ENCODE measurements at regions not wholly inside any gene's neighbourhood (a gene's known extent, or its start where the extent isn't known, plus 50 kb on each side); places are given as distances from the start of the nearest gene placed in this dataset.
"Not testable (repeated sequence)": the region's sequence is repeated elsewhere in the genome, so short reads cannot be mapped to it uniquely, and the experiment has no call there.

DNA sequence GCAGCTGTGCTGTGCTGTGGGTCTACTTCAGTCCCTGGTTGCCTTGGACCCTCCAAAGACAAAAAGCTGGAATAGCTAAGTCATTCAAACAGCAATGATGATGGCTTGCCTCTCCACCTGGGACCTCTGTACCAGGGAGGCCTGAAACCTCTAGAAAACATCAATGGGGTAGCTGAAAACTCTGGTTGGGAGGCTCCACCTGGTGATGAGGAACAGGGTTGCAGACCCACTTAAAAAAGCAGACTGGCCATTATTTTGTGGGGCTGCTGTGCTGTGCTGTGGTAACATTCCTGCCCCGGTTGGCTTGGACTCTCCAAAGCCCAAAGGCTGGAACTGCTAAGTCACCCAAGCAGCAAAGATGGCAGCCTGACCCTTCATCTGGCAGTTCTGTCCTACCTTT is 839.3 kb upstream of the ARRDC3 start:
- WGBS, 2 donors = 79 to 81% methylated on average over 1 of the region's 1 CpG
- DNase-seq = no peak
- H3K9me3 ChIP-seq (ENCODE audit: control insufficient read depth, low read length) = peaks cover 7% of the 10 kb centered on the region
- intact Hi-C loops (cut with DNase I) = no loop called here
- no peaks in the 10 kb centered on the region for H3K27me3 ChIP-seq (ENCODE audit: control insufficient read depth in 1 of 2, insufficient read depth in 2 of 2, low read length in 1 of 2)
- H3K36me3 ChIP-seq (ENCODE audit: control insufficient read depth in 1 of 2, insufficient read depth in 2 of 2, low read length in 1 of 2) = no peaks in the 10 kb centered on the region
- ATAC-seq (ENCODE audit: low FRiP score) = no peak
- no peak overlapping the region for H3K4me3 ChIP-seq (ENCODE audit: low read length in 2 of 2)
- H3K4me1 ChIP-seq (ENCODE audit: control insufficient read depth in 1 of 2, insufficient read depth in 2 of 2, low read length in 2 of 2) = no peaks in the 10 kb centered on the region
- no peak overlapping the region for H3K27ac ChIP-seq (ENCODE audit: low read depth in 1 of 2, low read length in 2 of 2)

DNA sequence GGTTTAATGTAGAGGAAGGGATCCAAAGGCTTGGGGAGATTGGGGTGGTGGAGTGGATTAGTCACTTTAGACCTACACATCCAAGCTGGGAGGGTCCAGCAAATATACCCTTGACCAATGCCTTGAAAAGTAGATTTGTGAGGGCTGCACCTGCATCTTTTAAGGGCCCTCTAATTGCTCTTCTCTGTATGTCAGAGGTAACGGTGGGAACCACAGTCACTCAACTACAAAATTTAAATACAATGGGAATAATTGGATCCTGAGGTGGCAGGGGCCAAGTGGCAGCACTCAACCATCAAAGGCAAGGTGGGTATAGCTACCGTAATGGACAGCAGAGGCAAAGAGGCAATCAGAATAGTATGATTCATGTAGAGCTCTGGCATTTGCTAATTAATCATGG is 833.7 kb upstream of the ARRDC3 start:
- H3K9me3 ChIP-seq (ENCODE audit: control insufficient read depth, low read length); H3K27me3 ChIP-seq (ENCODE audit: control insufficient read depth in 1 of 2, insufficient read depth in 2 of 2, low read length in 1 of 2); DNase-seq; intact Hi-C loops (cut with DNase I); H3K4me1 ChIP-seq (ENCODE audit: control insufficient read depth in 1 of 2, insufficient read depth in 2 of 2, low read length in 2 of 2); H3K4me3 ChIP-seq (ENCODE audit: low read length in 2 of 2); ATAC-seq (ENCODE audit: low FRiP score); H3K27ac ChIP-seq (ENCODE audit: low read depth in 1 of 2, low read length in 2 of 2); H3K36me3 ChIP-seq (ENCODE audit: control insufficient read depth in 1 of 2, insufficient read depth in 2 of 2, low read length in 1 of 2): not testable (repeated sequence)
- 85 to 86% methylated on average over 2 of the region's 2 CpGs for whole genome bisulfite sequencing, 2 donors

DNA sequence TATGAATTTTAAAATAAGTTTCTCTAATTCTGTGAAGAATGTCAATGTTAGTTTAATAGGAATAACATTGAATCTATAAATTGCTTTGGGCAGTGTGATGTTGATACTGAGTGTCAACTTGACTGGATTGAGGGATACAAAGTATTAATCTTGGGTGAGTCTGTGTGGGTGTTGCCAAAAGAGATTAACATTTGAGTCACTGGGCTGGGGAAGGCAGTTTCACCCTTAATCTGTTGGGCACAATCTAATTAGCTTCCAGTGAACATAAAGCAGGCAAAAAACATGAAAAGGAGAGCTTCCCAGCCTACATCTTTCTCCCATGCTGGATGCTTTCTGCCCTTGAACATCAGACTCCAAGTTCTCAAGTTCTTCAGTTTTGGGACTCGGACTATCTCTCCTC is 832.0 kb upstream of the ARRDC3 start:
- 90 to 93% methylated on average over 1 of the region's 1 CpG for WGBS, 2 donors
- no peaks in the 10 kb centered on the region for H3K4me1 ChIP-seq (ENCODE audit: control insufficient read depth in 1 of 2, insufficient read depth in 2 of 2, low read length in 2 of 2)

DNA sequence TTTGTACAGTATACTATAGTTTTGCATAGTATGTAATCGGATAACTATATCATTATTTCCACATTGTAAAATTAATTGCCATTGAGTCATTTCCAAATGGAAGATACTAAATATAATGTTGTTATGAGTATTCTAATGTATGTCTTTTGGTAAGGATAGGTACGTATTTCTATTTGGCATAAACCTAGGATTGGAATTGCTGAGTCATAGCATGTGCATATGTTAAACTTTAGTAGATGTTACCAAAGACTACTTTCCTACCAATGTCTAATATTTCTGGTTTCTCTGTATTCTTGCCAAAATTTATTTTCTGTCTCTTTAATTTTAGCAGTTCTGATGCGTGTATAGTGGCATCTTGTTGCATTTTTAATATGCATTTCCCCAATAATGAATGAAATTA is 825.1 kb upstream of the ARRDC3 start:
- intact Hi-C loops (cut with DNase I) = no loop called here
- Histone ChIP-seq H3K9me3 (ENCODE audit: control insufficient read depth, low read length) (no peaks in the 10 kb centered on the region), H3K4me1 (ENCODE audit: control insufficient read depth in 1 of 2, insufficient read depth in 2 of 2, low read length in 2 of 2) (no peaks in the 10 kb centered on the region), H3K36me3 (ENCODE audit: control insufficient read depth in 1 of 2, insufficient read depth in 2 of 2, low read length in 1 of 2) (no peaks in the 10 kb centered on the region), H3K27me3 (ENCODE audit: control insufficient read depth in 1 of 2, insufficient read depth in 2 of 2, low read length in 1 of 2) (no peaks in the 10 kb centered on the region), H3K4me3 (ENCODE audit: low read length in 2 of 2) (no peak overlapping the region), H3K27ac (ENCODE audit: low read depth in 1 of 2, low read length in 2 of 2) (no peak overlapping the region)
- ATAC-seq (ENCODE audit: low FRiP score) (no peak), DNase-seq (no peak)
- WGBS, 2 donors = 80 to 81% methylated on average over 3 of the region's 3 CpGs

More for the DNA sequence above, 832.0 kb upstream of the ARRDC3 start:
- intact Hi-C loops (cut with DNase I) = no loop called here
- Histone ChIP-seq H3K9me3 (ENCODE audit: control insufficient read depth, low read length) (peaks cover 5% of the 10 kb centered on the region), H3K4me3 (ENCODE audit: low read length in 2 of 2) (no peak overlapping the region), H3K27me3 (ENCODE audit: control insufficient read depth in 1 of 2, insufficient read depth in 2 of 2, low read length in 1 of 2) (no peaks in the 10 kb centered on the region), H3K27ac (ENCODE audit: low read depth in 1 of 2, low read length in 2 of 2) (no peak overlapping the region), H3K36me3 (ENCODE audit: control insufficient read depth in 1 of 2, insufficient read depth in 2 of 2, low read length in 1 of 2) (no peaks in the 10 kb centered on the region)
- DNase-seq (no peak), ATAC-seq (ENCODE audit: low FRiP score) (no peak)

DNA sequence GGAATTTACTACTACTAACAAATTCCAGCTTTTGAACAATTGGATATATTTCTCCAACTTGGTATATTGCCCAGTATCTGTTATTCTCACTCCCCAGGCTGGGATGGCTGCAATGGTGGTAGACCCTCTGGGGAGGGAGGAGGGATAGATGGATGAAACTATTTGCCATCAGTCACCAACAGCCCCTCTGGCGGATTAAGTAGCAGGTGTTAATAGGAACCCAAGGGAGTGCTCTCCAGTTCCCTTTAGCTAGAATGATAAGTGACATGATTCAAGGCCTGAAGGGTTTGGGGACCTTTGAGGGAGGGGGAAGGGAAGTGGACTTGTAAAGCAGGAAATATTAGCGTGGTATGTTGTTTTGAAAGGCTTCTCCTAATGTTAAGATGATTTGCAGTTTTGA is 824.0 kb upstream of the ARRDC3 start:
- no peaks in the 10 kb centered on the region for H3K36me3 ChIP-seq (ENCODE audit: control insufficient read depth in 1 of 2, insufficient read depth in 2 of 2, low read length in 1 of 2)
- no peak overlapping the region for H3K4me3 ChIP-seq (ENCODE audit: low read length in 2 of 2)
- no peak for ATAC-seq (ENCODE audit: low FRiP score)
- H3K4me1 ChIP-seq (ENCODE audit: control insufficient read depth in 1 of 2, insufficient read depth in 2 of 2, low read length in 2 of 2) = no peaks in the 10 kb centered on the region
- H3K27ac ChIP-seq (ENCODE audit: low read depth in 1 of 2, low read length in 2 of 2) = no peak overlapping the region
- intact Hi-C loops (cut with DNase I) = no loop called here
- WGBS, 2 donors = 25 to 36% methylated on average over 2 of the region's 2 CpGs
- no peak for DNase-seq
- H3K27me3 ChIP-seq (ENCODE audit: control insufficient read depth in 1 of 2, insufficient read depth in 2 of 2, low read length in 1 of 2) = no peaks in the 10 kb centered on the region
- no peaks in the 10 kb centered on the region for H3K9me3 ChIP-seq (ENCODE audit: control insufficient read depth, low read length)

DNA sequence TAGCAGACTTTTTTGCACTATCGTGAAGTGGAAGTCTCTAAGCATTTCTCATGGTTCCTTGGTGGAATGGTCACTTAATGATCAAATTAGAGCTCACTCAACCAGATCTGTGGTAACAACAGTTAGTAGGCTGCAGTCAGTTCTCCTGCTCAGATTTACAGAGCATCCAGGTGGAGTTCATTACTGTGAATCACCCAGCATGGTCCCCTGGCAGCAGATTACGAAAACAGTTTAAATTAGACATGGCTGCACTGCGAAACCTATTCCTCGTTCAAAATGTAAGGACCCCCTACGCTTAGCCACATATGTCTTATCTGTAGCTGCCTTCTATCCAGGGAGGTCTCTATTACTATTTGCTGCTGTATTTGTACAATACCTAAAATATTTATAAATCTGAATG is 823.6 kb upstream of the ARRDC3 start:
- no peaks in the 10 kb centered on the region for H3K4me1 ChIP-seq (ENCODE audit: control insufficient read depth in 1 of 2, insufficient read depth in 2 of 2, low read length in 2 of 2)
- no peak for ATAC-seq (ENCODE audit: low FRiP score)
- H3K36me3 ChIP-seq (ENCODE audit: control insufficient read depth in 1 of 2, insufficient read depth in 2 of 2, low read length in 1 of 2) = no peaks in the 10 kb centered on the region
- 70 to 76% methylated on average over 5 of the region's 5 CpGs for WGBS, 2 donors
- H3K27me3 ChIP-seq (ENCODE audit: control insufficient read depth in 1 of 2, insufficient read depth in 2 of 2, low read length in 1 of 2) = no peaks in the 10 kb centered on the region
- H3K4me3 ChIP-seq (ENCODE audit: low read length in 2 of 2) = no peak overlapping the region
- no peak for DNase-seq
- no peaks in the 10 kb centered on the region for H3K9me3 ChIP-seq (ENCODE audit: control insufficient read depth, low read length)
- intact Hi-C loops (cut with DNase I) = no loop called here
- no peak overlapping the region for H3K27ac ChIP-seq (ENCODE audit: low read depth in 1 of 2, low read length in 2 of 2)

GRCh38 chr5:92199035-92199434 is 815.9 kb upstream of the ARRDC3 start:
- 90 to 97% methylated on average over 23 to 26 of the region's 27 CpGs for WGBS, 2 donors
- H3K27me3 ChIP-seq (ENCODE audit: control insufficient read depth in 1 of 2, insufficient read depth in 2 of 2, low read length in 1 of 2); H3K9me3 ChIP-seq (ENCODE audit: control insufficient read depth, low read length); intact Hi-C loops (cut with DNase I); DNase-seq; H3K4me1 ChIP-seq (ENCODE audit: control insufficient read depth in 1 of 2, insufficient read depth in 2 of 2, low read length in 2 of 2); H3K4me3 ChIP-seq (ENCODE audit: low read length in 2 of 2); ATAC-seq (ENCODE audit: low FRiP score); H3K36me3 ChIP-seq (ENCODE audit: control insufficient read depth in 1 of 2, insufficient read depth in 2 of 2, low read length in 1 of 2); H3K27ac ChIP-seq (ENCODE audit: low read depth in 1 of 2, low read length in 2 of 2): not testable (repeated sequence)

DNA sequence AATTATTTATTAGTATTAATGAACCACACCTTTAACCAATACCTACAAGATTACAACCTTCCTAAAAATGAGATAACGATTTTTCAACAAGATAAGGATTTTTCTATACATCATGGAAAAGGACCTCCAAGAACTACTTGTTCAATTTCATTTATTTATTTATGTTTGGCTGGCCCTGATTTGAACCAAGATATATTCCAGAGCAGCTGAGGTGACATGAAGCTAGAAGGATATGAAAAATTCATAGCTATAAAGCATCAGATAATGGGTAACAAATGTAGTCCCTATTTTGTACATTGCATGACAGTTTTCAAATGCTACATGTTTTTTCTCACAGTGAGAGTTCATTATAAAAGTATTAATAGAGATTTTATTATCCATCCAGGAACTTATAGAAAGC is 798.5 kb upstream of the ARRDC3 start:
- no peak for DNase-seq
- no peak overlapping the region for H3K4me3 ChIP-seq (ENCODE audit: low read length in 2 of 2)
- intact Hi-C loops (cut with DNase I) = no loop called here
- WGBS, 2 donors = 66 to 71% methylated on average over 1 of the region's 1 CpG
- H3K36me3 ChIP-seq (ENCODE audit: control insufficient read depth in 1 of 2, insufficient read depth in 2 of 2, low read length in 1 of 2) = no peaks in the 10 kb centered on the region
- no peak overlapping the region for H3K27ac ChIP-seq (ENCODE audit: low read depth in 1 of 2, low read length in 2 of 2)
- H3K27me3 ChIP-seq (ENCODE audit: control insufficient read depth in 1 of 2, insufficient read depth in 2 of 2, low read length in 1 of 2) = no peaks in the 10 kb centered on the region
- no peak for ATAC-seq (ENCODE audit: low FRiP score)
- H3K4me1 ChIP-seq (ENCODE audit: control insufficient read depth in 1 of 2, insufficient read depth in 2 of 2, low read length in 2 of 2) = no peaks in the 10 kb centered on the region
- H3K9me3 ChIP-seq (ENCODE audit: control insufficient read depth, low read length) = no peaks in the 10 kb centered on the region

- H3K4me3 ChIP-seq (ENCODE audit: low read length in 2 of 2) = no peak overlapping the region
- H3K4me1 ChIP-seq (ENCODE audit: control insufficient read depth in 1 of 2, insufficient read depth in 2 of 2, low read length in 2 of 2) = no peaks in the 10 kb centered on the region
- no peak for ATAC-seq (ENCODE audit: low FRiP score)
- no peaks in the 10 kb centered on the region for H3K9me3 ChIP-seq (ENCODE audit: control insufficient read depth, low read length)
- no peak overlapping the region for H3K27ac ChIP-seq (ENCODE audit: low read depth in 1 of 2, low read length in 2 of 2)
- no peaks in the 10 kb centered on the region for H3K27me3 ChIP-seq (ENCODE audit: control insufficient read depth in 1 of 2, insufficient read depth in 2 of 2, low read length in 1 of 2)
- DNase-seq = no peak
- H3K36me3 ChIP-seq (ENCODE audit: control insufficient read depth in 1 of 2, insufficient read depth in 2 of 2, low read length in 1 of 2) = no peaks in the 10 kb centered on the region
- intact Hi-C loops (cut with DNase I) = no loop called here
These were observed 797.3 kb upstream of the ARRDC3 start for GRCh38 chr5:92180391-92180790.
